Heart left ventricle (tissue), 16 donors: ENCODE measurements at regions not wholly inside any gene's neighbourhood (a gene's known extent, or its start where the extent isn't known, plus 50 kb on each side); places are given as distances from the start of the nearest gene placed in this dataset.

ENCODE experiments used
- ATAC-seq, 4 donors: fragments of 200-7000 bp; cut with Tn5 transposase; one replicate each; pipeline ENCODE4 v1.9.1; 2020 to 2022; ENCODE audit warnings: moderate library complexity in 4 of 4, mild to moderate bottlenecking in 3 of 4, moderate number of reproducible peaks in 1 of 4
- DNase-seq, 5 donors: peaks; one replicate each; pipeline ENCODE4 v3.0.0-alpha.2; 2020
- H3K27ac ChIP-seq, 12 donors: fragments of 200-600 bp; sonication (generic) in 4 of 12; one replicate each; pipeline versions ENCODE4 v1.5.0 to v1.8.0; 2016 to 2022; ENCODE audit warnings: mild to moderate bottlenecking in 2 of 12
- H3K27me3 ChIP-seq, 9 donors: fragments of 200-600 bp; sonication (generic) in 2 of 9; one replicate each; pipeline versions ENCODE4 v1.5.1 to v1.8.0; 2016 to 2022; ENCODE audit warnings: mild to moderate bottlenecking in 3 of 9
- H3K36me3 ChIP-seq, 9 donors: fragments of 200-600 bp; sonication (generic) in 2 of 9; one replicate each; pipeline versions ENCODE4 v1.5.0 to v1.8.0; 2018 to 2022; ENCODE audit warnings: mild to moderate bottlenecking in 2 of 9
- H3K4me1 ChIP-seq, 12 donors: fragments of 200-600 bp; sonication (generic) in 4 of 12; one replicate each; pipeline versions ENCODE4 v1.5.0 to v1.8.0; 2016 to 2022; ENCODE audit warnings: mild to moderate bottlenecking in 3 of 12
- H3K4me3 ChIP-seq, 12 donors: fragments of 200-600 bp; sonication (generic) in 4 of 12; one replicate each; pipeline versions ENCODE4 v1.5.0 to v1.8.0; 2017 to 2022; ENCODE audit warnings: mild to moderate bottlenecking in 9 of 12, moderate library complexity in 4 of 12
- H3K9me3 ChIP-seq, 12 donors: fragments of 200-600 bp; sonication (generic) in 4 of 12; one replicate each; pipeline versions ENCODE4 v1.5.0 to v1.8.0; 2016 to 2022; ENCODE audit warnings: mild to moderate bottlenecking in 1 of 12
- POLR2A ChIP-seq, 2 donors: fragments of 450-650 bp; IDR thresholded peaks; one replicate each; pipeline ENCODE4 v1.6.1; 2017; ENCODE audit warnings: antibody characterized with exemption in 2 of 2, mild to moderate bottlenecking in 2 of 2, moderate library complexity in 2 of 2
- WGBS, 4 donors: extraction: QIAGEN DNeasy Blood & Tissue Kit in 2 of 4; methylation state at CpG; one replicate each; pipeline versions ENCODE4 v1.1.5 to v1.1.7; 2013 to 2018; 5-methylcytosine and 5-hydroxymethylcytosine counted together
- intact Hi-C, 10 donors: fragments of 100-400 bp; cut with DNase I; formaldehyde crosslinking; loops; one replicate each; pipeline versions ENCODE4 v1.11.1 to v1.14.2; 2022
- TF ChIP-seq, protein P1 (sequence below), 12 donors: fragments of 200-600 bp; sonication (generic) in 4 of 12; IDR thresholded peaks; one replicate each; pipeline versions ENCODE4 v1.5.0 to v1.8.0; 2018 to 2022; ENCODE audit warnings: antibody characterized with exemption in 12 of 12, mild to moderate bottlenecking in 5 of 12
- donor health status: ischemic (EF 13 %, LVEDD 7.1; RV severe dilation, severe dysfunction).
- donor health status: healthy with polysubstance abuse.
- donor health status: DM: no; HTN: yes; CAD: no.
- donor health status: DM: no; HTN: no; CAD: no.
- donor health status: ischemic (EF 25% LVEDD 6.9; RV normal size, moderate dysfunction).
- donor health status: ischemic (EF 25% LVEDD 5.7; RV mildly dilated, moderate dysfunction).
- donor health status: healthy.
- donor health status: DM: yes; HTN: yes; CAD: no.
- donor health status: ischemic (EF 35%, LVEDD 5.7; RV mildly dilated, moderate dysfunction).
- donor health status: nonischemic (EF 11% LVEDD 7.7; RV severe dilation, severe dysfunction).
- donor health status: DM: yes; HTN: yes; CAD: no.
- donor health status: PGD.
- donor health status: ischemic (EF 29% LVEDD 5.4; RV normal size, mild dysfunction).
- donor health status: nonischemic (EF 23%, LVEDD 6.1; RV moderate dilation, normal function).

DNA sequence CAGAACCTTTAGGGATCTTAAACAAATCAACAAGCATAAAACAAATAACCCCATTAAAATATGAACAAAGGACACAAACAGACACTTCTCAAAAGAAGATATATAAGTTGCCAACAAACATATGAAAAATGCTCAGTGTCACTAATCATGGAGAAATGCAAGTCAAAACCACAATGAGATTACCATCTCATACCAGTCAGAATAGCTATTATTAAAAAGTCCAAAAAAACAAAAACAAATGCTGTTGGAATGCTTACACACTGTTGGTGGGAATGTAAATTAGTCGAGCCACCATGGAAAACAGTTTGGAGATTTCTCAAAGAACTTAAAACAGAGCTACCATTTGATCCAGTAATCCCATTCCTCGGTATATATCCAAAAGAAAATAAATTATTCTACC, 423.6 kb downstream of the OTOL1 start:
- intact Hi-C loops = no loop called here
- no peak overlapping the region for H3K4me3 ChIP-seq
- peaks cover 0 to 2% (median 0%) of the 10 kb centered on the region in 12 donors for H3K4me1 ChIP-seq
- H3K36me3 ChIP-seq = no peaks in the 10 kb centered on the region
- DNase-seq (no peak), ATAC-seq (no peak)
- H3K27ac ChIP-seq = no peak overlapping the region
- no peaks in the 10 kb centered on the region for H3K9me3 ChIP-seq
- WGBS, 4 donors = 76 to 86% (median 80%) methylated on average over 2 of the region's 2 CpGs
- no peaks in the 10 kb centered on the region for H3K27me3 ChIP-seq
- TF ChIP-seq, protein P1, sequence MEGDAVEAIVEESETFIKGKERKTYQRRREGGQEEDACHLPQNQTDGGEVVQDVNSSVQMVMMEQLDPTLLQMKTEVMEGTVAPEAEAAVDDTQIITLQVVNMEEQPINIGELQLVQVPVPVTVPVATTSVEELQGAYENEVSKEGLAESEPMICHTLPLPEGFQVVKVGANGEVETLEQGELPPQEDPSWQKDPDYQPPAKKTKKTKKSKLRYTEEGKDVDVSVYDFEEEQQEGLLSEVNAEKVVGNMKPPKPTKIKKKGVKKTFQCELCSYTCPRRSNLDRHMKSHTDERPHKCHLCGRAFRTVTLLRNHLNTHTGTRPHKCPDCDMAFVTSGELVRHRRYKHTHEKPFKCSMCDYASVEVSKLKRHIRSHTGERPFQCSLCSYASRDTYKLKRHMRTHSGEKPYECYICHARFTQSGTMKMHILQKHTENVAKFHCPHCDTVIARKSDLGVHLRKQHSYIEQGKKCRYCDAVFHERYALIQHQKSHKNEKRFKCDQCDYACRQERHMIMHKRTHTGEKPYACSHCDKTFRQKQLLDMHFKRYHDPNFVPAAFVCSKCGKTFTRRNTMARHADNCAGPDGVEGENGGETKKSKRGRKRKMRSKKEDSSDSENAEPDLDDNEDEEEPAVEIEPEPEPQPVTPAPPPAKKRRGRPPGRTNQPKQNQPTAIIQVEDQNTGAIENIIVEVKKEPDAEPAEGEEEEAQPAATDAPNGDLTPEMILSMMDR (IDR thresholded peaks at IDR 0.05) = no peak
- TF ChIP-seq POLR2A (IDR thresholded peaks at IDR 0.05) = no peak

DNA sequence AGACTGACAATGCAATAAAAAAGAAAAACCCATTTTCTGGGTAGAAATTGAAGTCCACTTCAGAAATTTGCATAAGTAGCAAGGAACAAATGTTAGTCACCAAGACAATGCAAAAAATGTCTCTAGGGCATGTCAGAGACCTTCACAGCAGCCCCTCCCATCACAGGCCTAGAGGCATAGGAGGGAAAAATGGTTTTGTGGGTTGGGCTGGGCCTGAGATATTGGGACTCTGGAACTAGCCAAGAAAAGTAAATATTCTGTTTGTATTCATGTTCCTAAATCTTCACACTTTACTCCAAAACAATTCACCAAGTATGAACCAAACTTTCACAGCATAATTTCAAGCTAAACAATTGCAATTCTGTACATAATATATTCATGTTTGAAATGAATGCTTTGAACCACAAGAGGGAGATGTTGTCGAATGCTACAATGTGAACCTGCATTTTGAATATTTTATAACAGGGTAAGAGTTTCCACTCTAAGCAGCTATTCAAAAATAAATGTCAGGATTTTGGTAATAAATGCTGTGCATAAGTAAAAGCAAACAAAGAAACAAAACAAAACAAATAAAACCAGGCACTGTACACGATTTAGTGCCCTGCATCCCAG, 429.2 kb downstream of the OTOL1 start:
- TF ChIP-seq, protein P1 (IDR thresholded peaks at IDR 0.05) = peak in 2 of 12 donors; percentile 13 to 22
- TF ChIP-seq POLR2A (IDR thresholded peaks at IDR 0.05) = no peak
- no peak for ATAC-seq

DNA sequence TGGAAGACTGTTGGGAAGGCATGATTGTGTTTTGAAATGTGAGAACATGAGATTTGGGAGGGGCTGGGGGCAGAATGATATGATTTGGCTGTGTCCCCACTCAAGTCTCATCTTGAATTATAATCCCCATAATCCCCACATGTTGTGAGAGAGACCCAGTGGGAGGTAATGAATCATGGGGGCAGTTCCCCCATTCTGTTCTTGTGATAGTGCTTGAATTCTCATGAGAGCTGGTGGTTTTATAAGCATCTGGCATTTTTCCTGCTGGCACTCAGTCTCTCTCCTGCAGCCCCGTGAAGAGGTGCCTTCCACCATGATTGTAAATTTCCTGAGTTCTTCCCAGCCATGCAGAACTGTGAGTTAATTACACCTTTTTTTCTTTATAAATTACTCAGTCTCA, 430.5 kb downstream of the OTOL1 start:
- intact Hi-C loops = no loop called here

More for the DNA sequence above, 429.2 kb downstream of the OTOL1 start:
- no peaks in the 10 kb centered on the region for H3K4me1 ChIP-seq
- intact Hi-C loops = no loop called here
- no peak overlapping the region for H3K27ac ChIP-seq
- H3K36me3 ChIP-seq = no peaks in the 10 kb centered on the region
- DNase-seq = no peak
- H3K9me3 ChIP-seq = peaks cover 0 to 8% (median 0%) of the 10 kb centered on the region in 12 donors
- H3K27me3 ChIP-seq = no peaks in the 10 kb centered on the region
- 81 to 85% (median 82%) methylated on average over 2 of the region's 2 CpGs for WGBS, 4 donors
- H3K4me3 ChIP-seq = no peak overlapping the region

DNA sequence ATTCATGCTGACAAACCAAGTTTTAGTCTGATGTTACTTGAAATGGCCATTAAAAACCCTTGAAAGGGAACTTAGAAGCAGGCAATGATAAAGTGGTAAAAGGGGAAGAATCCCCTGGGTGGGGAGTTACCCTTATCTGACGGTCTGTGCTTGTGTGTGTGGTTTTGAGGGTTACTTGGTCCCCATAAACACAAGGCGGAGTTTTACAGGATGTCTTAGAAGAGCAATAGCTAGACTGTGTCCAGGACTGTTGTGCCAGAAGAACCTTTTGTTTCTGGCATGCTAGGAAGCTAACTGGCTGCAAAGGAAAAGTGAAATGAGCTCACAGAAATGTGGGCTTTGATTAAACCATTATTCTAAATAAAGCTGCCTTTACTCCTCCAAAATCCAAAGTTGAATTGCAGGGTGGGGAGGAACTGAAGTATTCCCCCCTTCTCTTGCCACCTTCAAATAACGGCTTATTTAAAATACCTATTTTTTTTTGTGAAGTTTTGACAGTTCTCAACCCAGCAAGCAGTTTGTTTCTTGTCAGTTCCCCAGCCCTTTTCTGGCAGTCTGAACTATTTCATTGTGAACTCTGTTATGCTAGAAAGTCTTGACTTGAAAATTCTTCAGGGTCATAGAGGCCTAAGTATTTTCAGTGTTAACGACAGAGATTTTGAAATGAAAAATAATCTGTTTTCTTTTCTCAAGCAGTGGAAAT, 443.5 kb downstream of the OTOL1 start:
- H3K9me3 ChIP-seq = peaks cover 0 to 5% (median 0%) of the 10 kb centered on the region in 12 donors

More for the DNA sequence above, 430.5 kb downstream of the OTOL1 start:
- Histone ChIP-seq H3K27ac (no peak overlapping the region), H3K4me1 (no peaks in the 10 kb centered on the region), H3K9me3 (peaks cover 0 to 8% (median 0%) of the 10 kb centered on the region in 12 donors), H3K27me3 (no peaks in the 10 kb centered on the region), H3K4me3 (no peak overlapping the region), H3K36me3 (no peaks in the 10 kb centered on the region)
- TF ChIP-seq, protein P1 (IDR thresholded peaks at IDR 0.05) = no peak
- no peak for TF ChIP-seq POLR2A (IDR thresholded peaks at IDR 0.05)
- WGBS, 4 donors = 52 to 68% (median 60%) methylated on average over 1 of the region's 1 CpG
- ATAC-seq (no peak), DNase-seq (no peak)

More for the DNA sequence above, 443.5 kb downstream of the OTOL1 start:
- Histone ChIP-seq H3K4me1 (peaks cover 0 to 13% (median 0%) of the 10 kb centered on the region in 12 donors), H3K27ac (peak overlapping the region in 1 of 12 donors; percentile 21), H3K4me3 (peak overlapping the region in 1 of 12 donors; percentile 10), H3K27me3 (no peaks in the 10 kb centered on the region), H3K36me3 (no peaks in the 10 kb centered on the region)
- WGBS, 4 donors = 47 to 59% (median 55%) methylated on average over 4 of the region's 4 CpGs
- ATAC-seq (peak in 1 of 4 donors; percentile 55), DNase-seq (no peak)
- TF ChIP-seq, protein P1 (IDR thresholded peaks at IDR 0.05) = no peak
- TF ChIP-seq POLR2A (IDR thresholded peaks at IDR 0.05) = no peak
- intact Hi-C loops = no loop called here
